ENCODE measurements at regions not wholly inside any gene's neighbourhood (a gene's known extent, or its start where the extent isn't known, plus 50 kb on each side); places are given as distances from the start of the nearest gene placed in this dataset.
A peak's percentile ranks its signal among the peaks of the same experiment; 100 is the strongest.
"Not testable (repeated sequence)": the region's sequence is repeated elsewhere in the genome, so short reads cannot be mapped to it uniquely, and the experiment has no call there.

DNA sequence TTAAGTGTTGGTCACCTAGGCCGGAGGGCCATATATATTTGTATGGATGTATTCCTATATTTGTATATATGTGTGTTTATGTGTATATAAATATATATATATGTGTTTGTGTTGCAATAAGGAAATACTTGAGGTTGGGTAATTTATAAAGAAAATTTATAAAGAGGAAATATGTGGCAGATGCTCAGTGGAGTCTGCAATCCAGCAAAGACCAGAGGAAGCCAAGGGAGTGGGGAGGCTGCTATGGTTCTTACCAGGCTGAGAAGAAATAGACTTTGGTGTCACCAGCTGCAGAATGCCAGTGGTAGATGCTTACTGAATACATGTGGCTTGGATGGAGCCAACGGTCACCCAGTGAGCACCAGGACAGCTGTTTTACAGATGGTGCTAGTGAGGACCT, 97.4 kb upstream of the ELOVL5 start:
- no peak for DNase-seq

DNA sequence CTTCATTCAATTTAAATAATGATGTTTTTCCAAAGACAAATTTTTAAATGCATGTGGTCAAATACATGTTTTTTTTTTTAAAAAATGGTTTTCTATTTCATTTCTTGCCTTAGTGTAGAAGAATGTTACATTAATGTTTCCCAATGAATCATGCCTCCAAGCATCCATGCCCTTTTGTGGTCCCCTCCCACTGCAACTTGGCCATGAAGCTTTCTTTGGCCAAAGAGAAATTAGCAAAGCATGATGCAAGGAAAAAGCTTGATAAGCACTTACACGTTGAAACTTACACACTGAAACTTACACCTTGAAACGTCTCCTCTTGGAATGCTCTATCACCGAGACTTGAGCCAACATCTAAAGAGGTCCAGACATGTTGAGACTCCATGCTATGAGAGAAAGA, 93.0 kb upstream of the ELOVL5 start:
- DNase-seq: no peak

DNA sequence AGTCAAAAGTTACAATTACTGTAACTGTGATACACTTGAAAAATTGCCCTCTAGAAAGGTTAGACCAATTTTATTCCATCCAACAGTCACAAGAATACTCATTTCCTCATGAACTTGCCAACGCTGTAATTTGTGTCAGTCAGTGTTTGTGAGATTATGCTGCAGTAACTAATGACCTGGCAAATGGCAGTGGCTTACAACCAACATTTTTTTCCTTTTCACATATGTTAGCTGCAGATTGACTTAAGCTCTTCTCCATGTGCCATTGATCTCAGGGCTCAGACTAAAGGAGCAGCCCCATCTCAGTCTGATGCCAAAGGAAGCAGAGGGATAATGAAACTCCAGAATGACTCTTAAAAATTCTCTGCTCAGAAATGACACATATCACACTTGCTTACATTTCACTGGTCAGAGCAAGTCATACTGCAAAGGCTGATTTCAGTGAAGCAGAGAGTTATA, 92.3 kb upstream of the ELOVL5 start:
- peak in 1 of 2 experiments; percentile 34 for DNase-seq

DNA sequence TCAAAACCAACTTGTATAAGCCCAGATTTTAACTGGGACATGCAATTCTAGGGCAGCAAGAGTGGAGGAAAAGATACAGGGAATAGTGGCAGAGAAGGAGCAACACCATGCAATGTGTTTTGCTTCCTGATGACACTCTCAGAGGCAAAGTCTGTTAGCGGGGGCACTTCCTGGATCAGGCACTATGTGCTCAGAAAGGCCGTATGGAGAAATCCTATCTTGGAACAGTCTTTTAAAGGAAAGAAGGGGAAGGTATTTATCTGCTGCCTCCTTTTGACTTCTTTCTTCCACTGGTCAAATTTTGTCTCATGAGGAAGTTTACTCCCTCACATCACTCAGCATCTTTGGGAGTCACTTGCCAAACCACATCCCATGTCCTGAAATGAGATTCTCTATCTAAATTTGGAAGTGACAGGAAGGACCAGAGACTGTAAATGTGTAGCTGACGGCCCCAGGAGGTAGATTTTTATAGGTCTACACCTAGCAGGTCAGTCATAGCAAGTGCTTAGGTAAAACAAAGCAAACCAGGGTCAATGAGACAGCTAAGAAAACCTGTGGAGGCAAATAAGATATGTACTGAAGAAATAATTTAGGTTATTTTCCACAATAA, 91.7 kb upstream of the ELOVL5 start:
- no peak for DNase-seq

DNA sequence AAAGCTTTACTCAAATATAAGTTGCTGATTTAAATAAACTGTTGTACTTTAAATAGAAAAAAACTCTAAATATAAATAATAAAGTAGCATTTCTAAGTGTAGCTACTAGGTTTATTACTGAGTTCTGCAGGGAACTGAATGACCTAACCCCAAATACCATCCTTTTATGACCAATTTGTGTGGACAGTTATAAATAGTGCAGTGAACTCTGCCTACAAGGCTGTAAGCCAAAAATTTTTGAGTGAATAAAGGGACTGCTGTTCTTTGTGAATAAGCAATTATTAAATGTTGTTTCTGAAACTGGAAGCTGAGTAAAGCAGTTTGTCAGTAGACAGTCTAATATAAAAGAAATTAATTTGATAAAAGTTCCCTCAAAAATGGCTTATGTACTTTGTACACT, 90.8 kb upstream of the ELOVL5 start:
- DNase-seq: no peak

DNA sequence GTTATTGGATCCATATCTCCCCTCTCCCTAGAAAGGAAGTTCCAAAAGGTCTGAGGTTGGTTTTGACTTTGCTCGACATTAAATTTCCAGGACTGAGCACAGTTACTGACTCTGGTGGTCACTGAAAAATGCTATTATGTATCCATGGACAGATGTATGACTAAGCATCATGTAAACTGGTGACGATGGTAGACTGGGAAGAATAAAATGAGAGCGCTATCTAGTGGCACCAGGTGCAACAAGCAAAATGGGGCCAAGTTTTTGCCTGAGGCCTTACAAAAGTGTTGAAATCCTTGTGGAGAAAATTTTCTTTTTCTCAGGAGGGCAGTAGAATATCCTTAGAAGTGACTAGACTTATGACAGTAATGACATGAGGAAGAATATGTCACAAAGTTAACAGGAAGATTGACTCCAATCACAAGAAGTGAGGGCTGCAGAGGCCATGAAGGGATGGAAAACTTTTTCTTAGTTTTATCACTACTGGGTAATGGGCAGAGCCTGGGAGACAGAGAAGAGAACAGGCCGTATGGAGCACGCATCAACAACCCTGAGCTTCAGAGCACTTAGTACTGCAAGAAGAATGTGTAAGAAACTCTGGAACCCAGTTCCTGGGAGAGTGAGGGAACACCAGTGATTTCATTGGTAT, 88.9 kb upstream of the ELOVL5 start:
- DNase-seq: peak in 1 of 2 experiments; percentile 64

DNA sequence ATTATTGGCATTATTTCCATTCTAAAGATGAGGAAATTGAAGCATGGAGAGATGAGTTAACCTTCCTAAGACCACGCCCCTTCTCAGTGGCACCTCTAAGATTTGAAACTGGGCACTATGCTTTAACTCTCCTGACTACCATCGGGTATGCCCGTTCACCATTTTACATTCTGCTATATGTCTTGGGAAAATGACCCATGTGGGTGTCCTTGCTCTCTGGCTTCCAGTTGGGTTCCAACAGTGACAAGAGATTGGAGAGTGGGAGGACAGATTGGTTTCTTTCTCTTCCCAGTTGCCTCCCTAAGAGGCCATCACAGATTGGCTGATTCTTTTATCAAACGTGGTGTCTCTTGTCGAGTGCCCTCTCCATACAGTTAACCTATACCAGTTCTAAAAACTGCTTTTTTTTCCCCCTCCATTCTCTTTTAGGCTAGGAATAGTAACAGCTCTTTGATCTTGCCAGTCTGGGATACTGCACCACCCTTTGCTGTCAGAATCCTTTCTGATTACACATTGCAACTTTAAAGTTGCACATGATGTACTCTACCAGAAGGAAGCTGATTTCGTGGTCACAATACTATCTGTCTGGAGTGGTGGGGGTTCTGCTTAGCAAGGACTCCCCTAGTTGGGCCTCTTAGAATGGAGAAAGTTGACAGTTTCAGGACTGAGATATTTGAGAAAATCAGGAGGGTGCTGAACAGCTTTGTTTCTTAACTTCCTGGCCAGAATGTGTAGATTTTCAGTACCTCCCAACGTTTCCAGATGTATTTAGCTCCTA, 88.0 kb upstream of the ELOVL5 start:
- DNase-seq: no peak

DNA sequence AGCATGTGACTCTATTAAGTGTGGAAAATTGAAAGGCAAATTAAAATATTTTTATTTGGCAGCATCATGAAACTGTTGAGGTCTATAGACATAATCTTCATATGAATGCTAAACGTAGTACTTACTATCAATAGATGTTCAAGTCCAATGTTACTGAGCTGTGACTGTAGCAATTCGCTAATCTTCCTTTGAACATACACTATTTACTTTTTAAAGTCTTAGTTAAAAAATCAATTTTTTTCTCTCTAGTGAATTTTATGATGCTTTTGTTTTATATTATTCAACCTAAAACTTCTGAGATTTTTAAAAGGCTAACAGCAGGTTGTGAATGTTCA, 85.2 kb upstream of the ELOVL5 start:
- no peak for DNase-seq

DNA sequence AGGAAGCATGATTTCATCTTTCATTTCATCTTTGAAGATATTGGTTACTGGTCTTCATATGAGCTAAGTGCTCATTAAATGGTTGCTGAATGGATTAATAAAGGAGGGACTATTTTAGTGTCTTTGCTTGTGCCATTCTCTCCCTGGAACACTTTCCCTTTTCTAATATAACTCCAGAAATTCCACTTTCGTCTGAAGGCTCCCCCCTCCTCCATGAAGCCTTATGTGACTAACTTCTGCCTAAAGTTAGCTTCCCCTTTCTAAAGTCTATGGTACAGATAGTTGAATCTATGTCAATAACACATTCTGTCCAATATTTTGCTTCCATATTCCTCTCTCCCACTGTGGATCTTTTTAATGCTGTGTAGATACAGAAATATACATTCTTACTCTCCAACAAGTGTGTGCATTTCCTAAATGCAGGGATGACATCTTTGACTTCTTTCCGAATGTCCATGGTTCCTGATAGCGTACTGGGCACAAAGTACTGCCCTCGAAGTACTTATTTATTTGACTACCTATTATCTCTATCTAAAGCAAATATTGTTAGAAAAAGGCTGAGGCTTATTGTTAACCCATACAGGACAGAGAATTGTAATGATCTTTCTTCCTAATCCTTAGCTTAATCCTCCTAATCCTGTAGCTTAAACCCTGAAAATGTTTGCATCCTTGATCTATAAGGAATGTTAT, 84.7 kb upstream of the ELOVL5 start:
- DNase-seq: peak in 1 of 2 experiments; percentile 50

DNA sequence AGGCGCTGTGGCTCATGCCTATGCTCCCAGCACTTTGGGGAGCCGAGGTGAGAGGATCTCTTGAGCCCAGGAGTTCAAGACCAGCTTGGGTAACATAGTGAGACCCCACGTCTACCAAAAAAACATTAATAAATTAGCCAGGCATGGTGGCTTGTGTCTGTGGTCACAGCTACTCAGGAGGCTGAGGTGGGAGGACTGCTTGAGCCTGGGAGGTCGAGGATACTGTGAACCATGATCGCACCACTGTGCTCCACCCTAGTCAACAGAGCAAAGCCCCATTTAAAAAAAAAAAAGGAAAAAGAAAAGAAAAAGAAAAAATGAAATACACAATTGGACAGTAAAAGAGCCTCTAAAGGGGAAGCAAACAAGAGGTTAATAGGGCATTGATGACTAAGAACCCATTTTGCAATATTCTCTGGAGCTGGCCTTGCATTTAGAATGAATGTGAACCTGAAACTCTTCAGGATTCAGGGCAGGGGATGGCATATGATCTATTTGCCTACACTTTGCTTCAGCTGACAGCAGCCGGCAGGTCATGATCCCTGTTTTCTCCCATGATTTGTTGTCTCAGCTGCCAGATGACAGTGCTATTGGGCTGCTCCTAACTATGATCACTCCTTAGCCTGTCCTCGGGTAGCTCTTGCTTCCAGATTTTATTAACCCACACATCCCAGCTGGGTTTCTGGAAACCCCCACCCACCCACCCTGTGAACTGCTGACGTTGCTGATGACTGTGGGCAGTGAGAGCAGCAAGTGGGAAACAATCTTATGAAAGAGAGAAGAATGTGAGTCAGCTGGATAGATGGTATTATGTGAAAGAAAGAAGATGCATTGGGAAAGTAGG, 83.8 kb upstream of the ELOVL5 start:
- no peak for DNase-seq

DNA sequence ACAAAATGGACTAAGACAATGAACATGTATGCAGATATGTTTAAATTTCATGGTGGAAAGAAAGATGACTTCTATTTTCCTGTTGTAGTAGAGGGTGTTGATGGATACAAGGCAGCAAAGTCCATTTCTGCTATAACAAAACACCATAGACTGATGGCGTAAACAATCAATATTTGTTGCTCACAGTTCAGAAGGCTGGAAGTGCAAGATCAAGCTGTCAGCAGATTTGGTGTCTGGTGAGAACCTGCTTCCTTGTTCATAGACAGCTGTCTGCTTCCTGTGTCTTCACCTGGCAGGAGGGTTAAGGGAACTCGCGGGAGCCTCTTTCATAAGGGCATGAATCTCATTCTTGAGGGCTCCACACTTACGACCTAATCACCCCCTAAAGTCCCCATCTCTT, 83.0 kb upstream of the ELOVL5 start:
- DNase-seq: no peak

DNA sequence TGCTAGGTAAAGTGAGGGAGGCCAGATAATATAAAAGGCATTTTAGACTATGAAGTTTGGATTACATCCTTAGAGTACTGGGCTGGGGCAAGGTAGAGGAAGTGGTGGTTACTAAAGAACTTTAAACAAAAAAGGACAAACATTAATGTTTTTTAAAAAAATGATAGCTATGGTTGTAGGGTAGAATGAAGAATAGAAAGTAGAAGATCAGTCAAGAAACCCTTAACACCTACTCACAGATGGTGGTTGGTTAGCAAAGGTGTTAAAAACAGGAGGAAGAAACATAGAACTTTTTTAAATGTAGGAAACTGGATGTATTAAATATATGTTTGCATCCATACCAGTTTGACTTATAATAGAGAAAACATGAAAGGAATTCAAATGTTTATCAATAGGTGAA, 80.7 kb upstream of the ELOVL5 start:
- no peak for DNase-seq

DNA sequence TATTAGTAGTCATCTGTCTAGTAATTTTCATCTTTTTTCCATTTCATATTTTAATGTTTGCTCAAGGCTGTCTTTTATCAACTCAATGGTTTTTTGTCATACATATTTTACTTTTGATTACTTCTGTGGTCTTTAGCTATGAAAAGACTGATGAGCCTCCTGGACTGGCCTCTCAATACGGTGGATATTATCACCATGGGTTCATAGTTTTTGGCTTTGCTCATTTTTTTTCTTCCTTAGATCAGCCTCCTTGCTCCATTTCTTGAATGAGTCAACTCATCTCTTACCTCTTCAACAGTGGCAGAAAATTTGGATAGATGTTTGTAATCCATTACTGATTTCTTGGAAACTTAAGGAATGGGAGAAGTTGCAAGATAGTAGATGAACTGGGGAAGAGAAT, 80.1 kb upstream of the ELOVL5 start:
- DNase-seq: no peak

DNA sequence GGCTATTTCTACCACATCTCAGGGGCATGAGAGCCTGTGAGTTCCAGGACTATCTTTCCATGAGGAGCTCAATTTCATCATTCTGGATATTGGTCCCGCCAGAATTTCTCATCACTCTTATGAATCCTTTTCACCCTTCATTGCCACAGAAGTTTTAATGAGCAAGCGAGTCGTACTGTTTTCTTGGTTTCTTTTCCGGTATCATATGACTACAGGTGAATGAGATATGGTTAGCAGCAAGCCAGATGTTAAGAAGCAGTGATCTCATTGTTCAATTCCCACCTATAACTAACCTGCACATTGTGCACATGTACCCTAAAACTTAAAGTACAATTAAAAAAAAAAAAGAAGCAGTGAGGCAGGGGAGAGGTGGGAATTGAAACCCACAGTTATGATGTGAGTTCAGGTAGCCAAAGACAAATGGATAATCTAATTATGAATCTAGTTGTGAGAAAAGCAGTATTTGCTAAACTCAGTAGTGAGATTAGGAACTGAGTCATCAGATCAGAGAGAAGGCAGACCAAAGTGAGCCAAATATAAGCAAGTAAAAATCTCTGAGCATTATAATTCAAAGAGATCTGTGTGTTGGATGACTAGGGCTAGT, 78.0 kb upstream of the ELOVL5 start:
- DNase-seq: no peak

DNA sequence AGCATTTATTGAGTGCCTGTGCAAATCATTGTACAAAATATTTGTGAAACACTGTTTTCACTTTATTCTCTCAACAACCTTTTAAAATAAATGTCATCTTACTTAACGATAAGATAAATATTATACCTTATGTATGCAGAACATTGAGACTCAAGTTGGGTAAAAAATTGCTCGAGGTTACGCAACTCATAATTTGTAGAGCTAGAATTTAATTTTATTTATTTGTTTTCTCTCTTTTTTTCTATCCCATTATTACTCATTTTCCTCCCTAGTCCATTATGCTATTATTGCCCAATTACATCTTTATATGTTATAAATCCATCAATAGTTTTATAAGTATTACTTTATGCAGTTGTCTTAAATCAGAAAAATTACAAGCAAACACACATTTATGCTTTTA, 77.4 kb upstream of the ELOVL5 start:
- no peak for DNase-seq

DNA sequence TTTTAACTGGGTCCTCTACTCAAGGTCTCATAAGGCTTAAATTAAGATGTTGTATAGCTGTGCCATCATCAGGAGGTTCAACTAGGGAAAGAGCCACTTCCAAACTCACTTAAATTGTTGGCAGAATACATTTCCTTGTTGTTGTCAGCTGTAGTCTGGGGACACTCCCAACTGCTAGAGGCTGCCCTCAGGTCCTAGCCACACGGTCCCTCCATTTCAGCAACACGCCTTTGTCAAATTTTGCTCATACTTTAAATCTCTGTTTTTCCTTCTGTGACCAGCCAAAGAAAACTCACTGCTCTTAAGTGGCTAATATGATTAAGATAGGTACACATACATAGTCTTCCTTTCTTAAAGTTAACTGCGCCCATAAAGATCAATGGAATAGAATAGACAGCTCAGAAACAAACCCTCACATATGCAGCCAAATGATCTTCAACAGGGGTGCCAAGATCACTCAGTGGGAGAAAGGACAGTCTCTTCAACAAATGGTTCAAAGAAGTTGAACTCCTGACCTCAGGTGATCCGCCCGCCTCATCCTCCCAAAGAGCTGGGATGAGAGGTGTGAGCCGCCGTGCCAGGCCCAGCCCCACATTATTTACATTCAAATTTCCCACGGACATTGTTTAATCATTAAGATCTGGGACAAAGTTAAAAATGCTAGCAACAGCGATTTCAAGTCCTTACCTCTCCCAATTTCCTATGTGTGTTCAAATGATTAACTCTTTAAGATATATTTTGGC, 76.4 kb upstream of the ELOVL5 start:
- no peak for DNase-seq

DNA sequence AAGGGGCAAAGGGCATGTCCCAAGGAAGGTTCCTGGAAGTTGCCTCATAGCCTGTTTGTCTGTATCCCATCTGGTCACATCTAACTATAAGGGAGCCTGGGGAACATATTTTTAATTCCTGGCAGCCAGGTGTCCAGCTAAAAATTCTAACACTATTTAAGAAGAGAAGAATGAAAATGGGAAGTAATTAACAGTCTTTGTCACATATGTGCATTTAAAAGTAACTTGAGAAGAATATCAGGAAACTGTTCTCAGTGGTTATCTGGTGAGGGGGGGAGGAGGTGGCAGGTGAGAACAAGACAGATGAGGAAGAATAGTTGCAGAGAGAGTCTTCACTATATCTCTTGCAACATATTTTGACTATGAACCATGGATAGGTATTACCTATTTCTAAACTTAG, 75.5 kb upstream of the ELOVL5 start:
- DNase-seq: no peak

DNA sequence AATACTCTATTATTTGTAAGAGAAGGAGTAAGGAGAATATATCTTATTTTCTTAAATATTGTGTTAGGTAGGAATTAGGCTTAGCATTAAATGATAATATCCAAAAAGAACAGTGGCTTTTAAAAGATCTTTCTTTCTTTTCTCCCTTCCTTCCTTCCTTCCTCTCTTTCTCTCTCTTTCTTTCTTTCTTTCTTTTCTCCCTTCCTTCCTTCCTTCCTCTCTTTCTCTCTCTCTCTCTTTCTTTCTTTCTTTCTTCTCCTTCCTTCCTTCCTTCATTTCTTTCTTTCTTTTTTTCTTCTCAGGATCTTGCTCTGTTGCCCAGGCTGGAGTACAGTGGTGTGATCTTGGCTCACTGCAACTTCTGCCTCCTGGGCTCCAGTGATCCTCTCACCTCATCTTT, 74.8 kb upstream of the ELOVL5 start:
- DNase-seq: not testable (repeated sequence)

DNA sequence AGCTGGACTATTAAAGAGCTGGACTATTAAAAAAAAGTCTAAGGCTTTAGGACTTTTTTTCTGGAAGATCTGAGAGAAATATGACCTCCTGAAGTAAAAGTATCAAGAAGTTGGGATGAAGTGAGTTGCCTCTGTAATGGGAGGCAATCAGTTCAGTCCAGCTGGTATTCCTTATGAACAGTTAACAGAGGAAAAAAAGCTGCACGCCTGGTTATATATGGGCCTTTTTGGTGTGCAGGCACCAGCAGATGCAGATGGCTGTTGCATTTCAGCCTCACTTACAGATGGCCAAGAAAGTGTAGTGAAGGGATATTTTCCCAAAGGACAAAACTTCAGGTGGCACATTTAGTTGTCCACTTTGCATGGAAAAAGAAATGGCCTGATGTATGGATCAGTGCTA, 70.3 kb upstream of the ELOVL5 start:
- DNase-seq: no peak

DNA sequence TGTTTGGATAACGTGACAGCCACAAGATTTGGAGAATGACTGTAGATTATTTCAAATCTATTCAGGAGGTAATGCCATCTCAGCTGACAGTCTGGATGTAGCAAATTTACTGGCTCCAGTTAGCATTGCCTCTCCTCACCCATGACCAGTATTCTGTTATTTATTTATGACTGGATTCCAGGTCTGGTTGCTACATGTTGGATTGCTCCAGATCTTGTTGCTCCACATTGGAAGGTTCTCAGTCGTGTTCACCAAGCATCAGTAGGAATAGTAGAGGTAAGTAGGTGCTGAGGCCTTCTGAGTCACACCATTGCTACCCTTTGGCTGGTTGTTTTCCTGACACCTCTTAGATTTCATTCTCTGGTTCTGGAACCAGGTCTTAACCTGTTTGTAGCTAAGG, 69.5 kb upstream of the ELOVL5 start:
- DNase-seq: no peak

DNA sequence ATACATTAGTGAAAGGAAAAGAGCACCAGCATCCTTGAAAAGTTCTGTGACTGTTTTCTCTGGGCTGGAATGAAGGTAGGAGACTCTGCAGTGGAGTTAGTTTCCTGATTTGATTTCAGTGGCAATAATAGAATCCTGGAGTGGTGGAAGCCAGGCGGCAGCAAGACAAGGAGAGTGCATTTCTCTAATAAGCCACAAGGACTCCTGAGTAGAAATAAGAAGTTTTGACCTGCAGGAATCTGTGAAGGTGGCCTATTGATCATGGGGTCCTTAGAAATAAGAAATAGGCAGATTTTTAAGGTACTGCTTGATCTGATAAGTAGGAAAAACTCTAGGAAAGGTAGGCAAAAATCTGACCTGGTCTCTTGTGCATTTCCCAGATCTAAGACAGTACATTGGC, 68.4 kb upstream of the ELOVL5 start:
- DNase-seq: no peak

DNA sequence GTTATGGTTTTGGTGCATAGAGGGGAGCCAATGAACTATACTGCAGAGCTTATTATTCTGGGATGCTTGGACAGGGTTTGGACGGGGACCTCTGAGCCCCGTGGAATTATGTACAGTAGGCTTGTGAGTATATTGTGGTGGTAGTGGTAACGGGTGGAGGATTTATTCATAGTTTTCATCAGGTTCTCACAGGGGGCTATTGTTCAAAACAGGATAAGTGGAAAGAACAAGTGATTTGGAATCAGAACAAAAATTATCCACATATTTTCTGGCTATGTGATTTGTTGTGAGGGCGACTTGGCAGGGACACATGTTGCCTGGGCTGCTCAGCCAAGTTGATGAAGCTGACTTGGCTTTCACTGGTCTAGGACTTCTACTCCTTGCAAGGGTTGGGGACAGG, 64.6 kb upstream of the ELOVL5 start:
- no peak for DNase-seq

Measured in NCI-H524 (cell line).